Thyroid gland (tissue), 4 donors: ENCODE measurements at regions not wholly inside any gene's neighbourhood (a gene's known extent, or its start where the extent isn't known, plus 50 kb on each side); places are given as distances from the start of the nearest gene placed in this dataset.
"Not testable (repeated sequence)": the region's sequence is repeated elsewhere in the genome, so short reads cannot be mapped to it uniquely, and the experiment has no call there.

Source experiments
- POLR2A ChIP-seq, 2 donors: fragments of 450-650 bp; IDR thresholded peaks; one replicate each; pipeline ENCODE4 v1.6.1; 2017; ENCODE audit warnings: antibody characterized with exemption in 2 of 2, mild to moderate bottlenecking in 2 of 2, moderate library complexity in 1 of 2
- TF ChIP-seq, protein P1 (sequence below), 6 experiments: fragments of 200-600 bp in 3 of 6; fragments of 450-650 bp in 3 of 6; sonication (generic) in 3 of 6; IDR thresholded peaks; one replicate each; pipeline ENCODE4 v1.5.1; 2016 to 2019; ENCODE audit warnings: antibody characterized with exemption in 6 of 6, mild to moderate bottlenecking in 2 of 6, inconsistent platforms in 1 of 6, moderate library complexity in 1 of 6

DNA sequence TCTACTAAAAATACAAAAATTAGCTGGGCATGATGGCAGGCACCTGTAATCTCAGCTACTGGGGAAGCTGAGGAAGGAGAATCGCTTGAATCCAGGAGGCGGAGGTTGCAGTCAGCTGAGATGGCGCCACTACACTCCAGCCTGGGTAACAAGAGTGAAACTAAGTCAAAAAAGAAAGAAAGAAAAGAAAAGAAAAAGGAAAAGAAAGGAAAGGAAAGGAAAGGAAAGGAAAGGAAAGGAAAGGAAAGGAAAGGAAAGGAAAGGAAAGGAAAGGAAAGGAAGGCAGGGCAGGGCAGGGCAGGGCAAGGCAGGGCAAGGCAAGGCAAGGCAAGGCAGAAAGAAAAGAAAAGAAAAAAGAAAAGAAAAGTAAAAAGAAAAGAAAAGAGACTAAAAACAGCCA, 121.4 kb downstream of the ANXA5 start:
- TF ChIP-seq, protein P1, sequence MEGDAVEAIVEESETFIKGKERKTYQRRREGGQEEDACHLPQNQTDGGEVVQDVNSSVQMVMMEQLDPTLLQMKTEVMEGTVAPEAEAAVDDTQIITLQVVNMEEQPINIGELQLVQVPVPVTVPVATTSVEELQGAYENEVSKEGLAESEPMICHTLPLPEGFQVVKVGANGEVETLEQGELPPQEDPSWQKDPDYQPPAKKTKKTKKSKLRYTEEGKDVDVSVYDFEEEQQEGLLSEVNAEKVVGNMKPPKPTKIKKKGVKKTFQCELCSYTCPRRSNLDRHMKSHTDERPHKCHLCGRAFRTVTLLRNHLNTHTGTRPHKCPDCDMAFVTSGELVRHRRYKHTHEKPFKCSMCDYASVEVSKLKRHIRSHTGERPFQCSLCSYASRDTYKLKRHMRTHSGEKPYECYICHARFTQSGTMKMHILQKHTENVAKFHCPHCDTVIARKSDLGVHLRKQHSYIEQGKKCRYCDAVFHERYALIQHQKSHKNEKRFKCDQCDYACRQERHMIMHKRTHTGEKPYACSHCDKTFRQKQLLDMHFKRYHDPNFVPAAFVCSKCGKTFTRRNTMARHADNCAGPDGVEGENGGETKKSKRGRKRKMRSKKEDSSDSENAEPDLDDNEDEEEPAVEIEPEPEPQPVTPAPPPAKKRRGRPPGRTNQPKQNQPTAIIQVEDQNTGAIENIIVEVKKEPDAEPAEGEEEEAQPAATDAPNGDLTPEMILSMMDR (IDR thresholded peaks at IDR 0.05): not testable (repeated sequence)
- not testable (repeated sequence) for TF ChIP-seq POLR2A (IDR thresholded peaks at IDR 0.05)
